Body of pancreas (tissue), 4 donors: ENCODE measurements at regions not wholly inside any gene's neighbourhood (a gene's known extent, or its start where the extent isn't known, plus 50 kb on each side); places are given as distances from the start of the nearest gene placed in this dataset.

ENCODE experiments used
- CTCF ChIP-seq, 7 experiments: fragments of 450-650 bp in 4 of 7; fragments of 200-600 bp in 3 of 7; sonication (generic) in 3 of 7; IDR thresholded peaks; one replicate each; pipeline ENCODE4 v1.5.1; 2016 to 2019; ENCODE audit warnings: antibody characterized with exemption in 7 of 7
- POLR2A ChIP-seq, 3 donors: fragments of 450-650 bp; IDR thresholded peaks; one replicate each; pipeline ENCODE4 v1.6.1; 2016; ENCODE audit warnings: antibody characterized with exemption in 3 of 3, mild to moderate bottlenecking in 2 of 3

GRCh38 chr9:32128546-32128945 is 255.9 kb upstream of the ACO1 start:
- TF ChIP-seq CTCF (IDR thresholded peaks at IDR 0.05) (no peak), POLR2A (IDR thresholded peaks at IDR 0.05) (no peak)
